Suppressor macrophage treated with lipopolysaccharide for 1 hour (primary cell): ENCODE measurements at regions not wholly inside any gene's neighbourhood (a gene's known extent, or its start where the extent isn't known, plus 50 kb on each side); places are given as distances from the start of the nearest gene placed in this dataset.
"Not testable (repeated sequence)": the region's sequence is repeated elsewhere in the genome, so short reads cannot be mapped to it uniquely, and the experiment has no call there.

Source experiments
- DNase-seq, 3 donors: peaks; one replicate each; pipeline ENCODE4 v3.0.0-alpha.2; 2020 to 2022

DNA sequence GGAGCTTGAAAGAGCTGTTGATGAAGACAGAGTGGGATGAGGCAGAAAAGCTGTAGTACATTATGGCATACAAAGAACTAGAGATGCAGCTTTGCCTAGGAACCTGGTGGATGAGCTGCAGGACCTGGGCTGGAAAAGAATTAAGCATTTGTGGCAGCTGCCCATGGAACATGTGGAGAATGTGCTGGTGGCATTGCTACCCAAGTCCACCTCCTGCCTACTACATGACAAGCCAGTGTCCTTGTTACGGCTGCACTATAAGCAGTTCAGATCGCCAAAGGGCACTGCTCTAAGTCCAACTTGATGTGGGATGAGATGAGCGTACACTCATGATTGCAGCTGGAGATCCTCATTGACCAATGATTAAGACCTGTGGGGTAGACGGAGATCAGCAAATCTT is 81.1 kb upstream of the ADPGK start:
- no peak for DNase-seq

DNA sequence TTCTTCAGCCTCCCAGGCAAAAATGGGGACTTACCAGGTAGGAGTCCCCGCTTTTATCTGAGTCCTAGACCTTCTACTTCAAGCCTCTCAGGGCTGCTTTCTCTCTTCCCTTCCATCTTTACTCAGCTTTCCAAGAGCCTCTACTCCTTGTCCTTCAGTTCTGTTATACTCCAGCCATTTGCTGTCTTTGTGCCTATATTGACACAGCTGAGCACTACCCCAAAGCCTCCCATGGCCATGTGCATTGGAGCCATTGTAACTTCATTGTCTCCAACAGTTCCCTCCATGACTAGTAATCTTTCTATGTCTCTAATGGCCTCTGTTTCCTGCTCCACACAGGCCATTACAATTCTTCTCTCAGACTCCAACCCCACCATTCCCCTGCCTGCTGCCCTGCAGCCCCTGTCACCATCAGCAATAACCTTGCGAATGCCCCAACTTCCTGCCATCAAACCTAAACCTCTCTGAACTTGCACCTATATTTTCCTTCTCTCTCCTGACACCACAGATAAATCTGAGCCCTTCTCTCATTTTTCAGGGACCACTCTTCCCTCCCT is 77.9 kb upstream of the ADPGK start:
- DNase-seq, result no peak

DNA sequence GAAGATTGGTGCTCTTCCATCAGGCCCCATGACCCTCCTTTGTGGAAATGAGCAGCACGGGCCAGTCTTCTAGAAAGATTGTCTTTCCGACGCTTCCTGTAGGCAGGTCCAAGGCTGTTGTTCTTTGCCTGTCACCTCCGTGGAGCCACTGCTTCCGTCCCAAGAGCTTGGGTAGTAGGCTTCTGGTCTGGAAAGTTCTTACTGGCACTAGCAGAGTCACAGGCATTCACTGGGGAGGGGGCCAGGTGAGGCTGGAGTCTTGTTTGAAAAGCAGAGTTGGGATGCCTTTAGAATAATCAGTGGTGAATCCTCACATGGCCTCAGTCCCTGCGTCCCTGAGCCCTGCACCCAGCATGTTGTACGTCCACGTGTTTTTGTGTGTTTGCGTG is 76.2 kb upstream of the ADPGK start:
- DNase-seq, result no peak

DNA sequence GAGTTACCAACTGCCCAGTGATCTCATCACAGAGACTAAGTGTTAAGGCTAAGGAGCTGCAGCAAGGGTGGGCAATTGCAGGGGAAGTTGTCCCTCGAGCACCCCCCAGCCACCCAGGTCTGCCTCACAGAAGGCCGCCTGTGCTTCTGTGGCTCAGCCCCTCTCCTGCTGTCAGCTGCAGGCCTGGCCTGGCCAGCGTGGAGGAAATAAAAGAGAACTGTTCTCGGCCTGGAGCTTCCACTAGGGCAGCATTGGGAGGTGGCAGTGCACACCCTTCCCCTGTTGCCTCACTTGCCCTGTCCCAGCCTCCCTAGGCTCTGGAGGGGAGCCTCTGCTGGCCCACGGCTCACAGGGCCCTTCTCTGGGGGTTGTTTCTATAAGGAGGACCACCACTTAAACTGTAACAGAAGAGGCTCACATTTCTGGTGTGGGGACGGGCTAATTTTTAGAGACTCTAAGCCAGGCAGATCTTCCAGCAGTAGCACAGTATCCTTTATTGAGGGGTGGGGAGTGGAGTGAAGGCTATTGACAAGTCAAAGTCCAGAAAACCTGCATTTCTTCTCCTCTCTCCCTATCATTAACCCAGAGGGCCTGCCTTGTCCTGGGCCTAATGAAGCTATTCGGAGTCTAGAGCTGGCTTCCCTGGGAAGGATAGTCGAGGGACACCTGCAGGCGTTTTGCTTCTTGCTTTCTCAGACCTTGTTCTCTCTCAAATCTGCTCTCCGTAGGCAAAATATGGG is 75.6 kb upstream of the ADPGK start:
- DNase-seq, result no peak

DNA sequence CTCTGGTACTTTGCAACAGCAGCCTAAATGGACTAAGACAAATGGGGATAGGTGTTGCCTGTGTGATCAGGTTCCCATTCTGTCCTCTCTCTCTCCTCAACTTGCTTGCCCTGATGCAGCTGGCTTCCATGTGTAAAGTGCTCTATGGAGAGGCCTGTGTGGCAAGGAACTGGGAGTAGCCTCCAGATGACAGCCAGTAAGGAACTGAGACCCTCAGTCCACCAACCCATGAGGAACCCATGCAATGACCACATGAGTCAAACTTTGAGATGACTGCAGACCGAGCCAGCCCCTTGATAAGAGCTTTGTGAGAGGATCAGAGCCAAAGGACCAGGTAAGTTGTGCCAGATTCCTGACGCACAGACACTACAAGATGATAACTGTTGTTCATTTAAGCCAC is 74.6 kb upstream of the ADPGK start:
- DNase-seq, result no peak

DNA sequence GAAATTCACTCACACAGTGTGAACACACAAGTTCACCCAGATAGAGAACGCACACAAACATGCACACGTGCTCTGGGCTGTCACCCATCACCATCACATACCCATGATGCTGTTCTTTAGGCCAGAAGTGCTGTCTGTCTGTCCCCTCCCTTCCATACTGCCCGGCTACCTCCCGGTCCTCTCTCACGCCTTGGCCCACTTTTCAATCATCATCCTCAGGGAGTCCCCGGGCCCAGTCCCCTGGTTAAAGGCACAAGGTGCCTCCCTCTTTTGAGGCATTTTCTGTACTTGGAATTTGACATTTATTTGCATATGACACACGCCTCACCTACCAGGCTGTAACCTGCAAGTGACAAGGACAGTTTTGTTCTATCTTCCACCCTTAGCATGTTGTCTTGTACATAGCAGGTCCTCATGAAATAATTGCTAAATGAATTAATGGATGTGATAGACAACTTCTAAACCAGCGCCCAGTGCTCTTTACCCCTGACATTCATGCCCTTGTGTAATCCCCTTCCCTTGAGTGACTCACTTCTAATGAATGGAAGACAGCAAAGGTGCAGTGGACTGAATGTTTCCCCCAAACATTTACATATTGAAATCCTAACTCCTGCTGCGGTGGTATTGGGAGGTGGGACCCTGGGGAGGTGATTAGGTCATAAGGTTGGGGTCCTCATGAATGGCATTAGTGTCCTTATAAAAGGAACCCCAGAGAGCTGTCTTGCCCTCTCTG is 73.9 kb upstream of the ADPGK start:
- no peak for DNase-seq

DNA sequence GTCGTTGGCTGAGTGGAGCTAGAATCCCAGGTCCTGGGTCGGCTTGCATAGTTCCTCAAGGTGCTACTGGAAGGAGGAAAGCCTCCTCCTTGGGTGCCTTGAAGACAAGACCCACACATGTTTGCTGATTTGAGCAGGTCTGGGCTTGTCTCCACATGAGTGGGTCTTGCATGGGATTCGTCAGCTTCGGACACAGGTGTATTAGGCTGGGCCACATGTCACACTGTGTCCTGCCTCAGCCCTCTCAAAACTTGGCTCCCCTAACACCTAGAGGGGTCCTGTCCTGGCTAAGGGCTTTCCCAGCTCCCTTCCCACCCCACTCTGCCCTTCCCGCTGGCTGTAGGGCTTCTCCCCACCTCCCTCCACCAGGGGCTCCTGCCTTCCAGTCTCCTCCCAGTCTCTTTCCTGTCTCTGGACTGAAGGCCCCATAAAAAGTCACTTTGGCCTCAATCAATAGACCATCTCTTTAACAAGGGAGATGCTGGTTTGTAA is 73.0 kb upstream of the ADPGK start:
- no peak for DNase-seq

DNA sequence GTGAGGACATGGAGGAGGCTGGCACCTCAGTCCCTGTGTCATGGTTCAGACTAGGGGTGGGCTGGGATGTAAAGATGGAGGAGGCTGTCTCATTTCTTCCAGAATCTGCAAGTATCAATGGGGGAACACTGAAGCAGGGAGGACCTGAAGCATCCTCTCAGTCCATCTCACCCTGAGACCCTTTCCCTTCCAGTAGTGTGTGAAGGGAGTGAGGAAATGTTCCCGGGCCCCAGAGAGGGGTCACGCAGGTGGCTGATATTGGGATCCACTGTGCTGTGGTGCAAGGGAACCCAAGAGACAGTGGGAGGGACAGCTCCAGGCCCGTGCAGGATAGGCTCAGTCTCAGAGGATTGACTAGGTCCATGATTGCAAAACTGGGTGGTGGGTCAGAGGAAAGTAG is 72.2 kb upstream of the ADPGK start:
- no peak for DNase-seq

DNA sequence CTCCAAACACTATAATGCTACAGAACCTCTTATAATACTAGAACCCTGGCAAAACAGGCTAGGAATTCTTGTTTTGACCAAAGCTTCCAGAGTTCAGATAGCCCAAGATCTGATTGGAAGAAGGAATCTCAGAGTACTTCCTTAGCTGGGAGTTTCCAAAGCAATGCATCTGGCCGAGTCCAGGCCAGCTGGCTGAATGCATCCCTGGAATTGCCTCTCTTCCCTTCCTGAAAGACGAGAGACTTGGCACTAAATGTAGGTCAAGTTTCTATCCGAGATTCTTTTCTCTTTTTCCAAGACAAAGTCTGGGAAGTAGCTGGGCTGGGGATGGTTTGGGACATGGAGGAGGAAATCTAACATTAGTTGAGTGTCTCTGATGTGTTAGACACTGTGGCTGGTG is 68.7 kb upstream of the ADPGK start:
- no peak for DNase-seq

DNA sequence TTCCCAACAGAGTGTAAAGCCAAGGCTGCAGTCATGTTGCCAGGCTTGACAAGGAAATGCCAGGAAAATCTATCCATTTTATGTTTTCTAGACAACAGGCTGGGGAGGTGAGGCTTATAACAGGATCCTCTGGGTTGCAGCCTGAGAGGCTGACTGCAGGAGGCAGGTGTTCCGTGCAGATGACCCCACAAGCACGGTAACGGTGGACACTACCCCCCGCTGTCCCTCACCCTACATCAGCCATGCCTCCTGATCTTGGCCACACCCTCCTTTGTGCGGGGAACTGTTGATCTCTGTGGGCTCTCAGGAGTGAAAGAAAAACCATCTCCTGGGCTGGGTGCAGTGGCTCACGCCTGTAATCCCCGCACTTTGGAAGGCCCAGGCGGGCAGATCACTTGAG is 68.0 kb upstream of the ADPGK start:
- DNase-seq, result no peak

DNA sequence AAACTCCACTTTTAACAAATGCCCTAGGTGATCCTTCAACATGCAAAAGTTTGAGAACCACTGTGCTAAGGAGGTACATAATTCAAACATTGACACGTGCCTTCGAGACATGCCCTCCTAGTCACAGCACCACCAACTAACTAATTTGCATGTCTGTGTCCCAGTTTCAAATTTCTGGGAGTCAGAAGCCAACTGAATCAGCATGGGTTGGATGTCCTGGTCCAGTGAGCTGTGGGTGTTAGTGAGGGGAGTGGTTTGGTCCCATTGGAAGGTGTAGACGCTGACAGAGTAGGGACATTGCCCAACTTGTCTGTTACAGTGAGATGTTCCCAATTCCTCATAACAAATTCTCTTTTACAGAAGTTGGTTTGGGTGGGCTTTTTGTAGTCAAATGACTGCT is 67.3 kb upstream of the ADPGK start:
- no peak for DNase-seq

DNA sequence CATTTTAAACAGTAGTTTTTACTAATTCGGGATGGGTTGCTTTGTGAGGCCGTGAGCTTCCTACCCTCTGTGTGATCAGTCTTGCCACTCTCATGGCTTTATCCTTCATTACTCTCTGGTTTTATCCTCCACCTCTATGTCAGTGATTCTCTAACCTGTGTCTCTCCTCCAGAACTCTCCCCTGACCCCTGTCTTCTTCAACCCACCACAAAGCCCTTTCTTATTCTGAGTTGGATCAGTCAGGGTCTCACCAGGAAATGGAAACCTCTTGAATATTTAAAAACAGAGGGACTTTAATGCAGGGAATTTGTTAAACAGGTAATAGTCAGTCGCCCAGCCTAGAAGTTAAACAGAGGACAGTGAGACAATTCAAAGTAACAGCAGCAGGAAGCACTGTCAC is 64.2 kb upstream of the ADPGK start:
- DNase-seq, result no peak

DNA sequence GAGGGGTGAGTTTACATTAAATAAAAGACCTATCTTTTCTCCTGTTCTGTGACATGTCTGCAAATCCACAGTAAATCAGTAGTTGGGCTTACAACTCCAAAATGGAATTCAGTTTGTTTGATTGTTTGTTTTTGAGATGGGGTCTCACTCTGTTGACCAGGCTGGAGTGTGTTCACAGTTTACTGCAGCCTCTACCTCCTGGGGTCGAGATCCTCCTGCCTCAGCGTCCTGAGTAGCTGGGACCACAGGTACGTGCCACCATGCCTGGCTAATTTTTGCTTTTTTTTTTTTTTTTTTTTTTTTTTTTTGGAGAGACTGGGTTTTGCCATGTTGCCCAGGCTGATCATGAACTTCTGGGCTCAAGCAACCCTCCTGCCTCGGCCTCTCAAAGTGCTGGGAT is 63.5 kb upstream of the ADPGK start:
- DNase-seq, result no peak

DNA sequence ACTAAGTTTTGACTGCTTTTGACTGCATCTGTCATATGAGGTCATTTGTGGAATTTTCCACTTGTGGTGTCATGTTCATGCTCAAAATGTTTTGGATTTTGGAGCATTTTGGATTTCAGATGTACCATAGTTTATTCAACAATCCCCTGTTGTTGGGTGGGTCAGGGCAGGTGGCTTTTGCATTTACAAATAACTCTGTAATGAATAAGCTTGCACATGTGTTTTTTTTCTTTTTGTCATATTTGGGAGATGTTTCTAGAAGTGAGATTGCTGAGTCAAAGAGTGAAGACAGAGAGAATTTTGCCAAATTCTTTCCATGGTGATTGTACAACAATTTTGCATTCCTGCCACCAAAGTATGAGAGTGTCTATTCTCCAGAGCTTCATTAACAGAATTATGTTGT is 62.4 kb upstream of the ADPGK start:
- no peak for DNase-seq

DNA sequence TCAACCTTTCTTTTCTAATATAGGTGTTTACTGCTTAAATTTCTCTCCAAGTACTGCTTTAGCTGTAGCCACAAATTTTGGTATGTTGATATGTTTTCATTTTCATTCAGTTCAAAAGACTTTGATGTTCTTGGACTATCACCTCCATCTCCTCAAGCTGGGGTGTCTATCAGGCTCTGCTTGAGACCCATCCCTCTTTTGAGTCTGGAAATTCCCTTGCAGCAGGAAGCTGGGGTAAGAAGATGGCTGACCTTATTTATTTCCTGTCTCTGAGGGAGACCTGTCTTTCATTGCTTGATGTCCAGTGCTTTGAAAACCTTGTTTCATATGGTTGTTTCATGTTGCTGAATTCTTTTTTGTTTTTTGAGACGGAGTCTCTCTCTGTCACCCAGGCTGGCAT is 60.5 kb upstream of the ADPGK start:
- DNase-seq, result no peak

DNA sequence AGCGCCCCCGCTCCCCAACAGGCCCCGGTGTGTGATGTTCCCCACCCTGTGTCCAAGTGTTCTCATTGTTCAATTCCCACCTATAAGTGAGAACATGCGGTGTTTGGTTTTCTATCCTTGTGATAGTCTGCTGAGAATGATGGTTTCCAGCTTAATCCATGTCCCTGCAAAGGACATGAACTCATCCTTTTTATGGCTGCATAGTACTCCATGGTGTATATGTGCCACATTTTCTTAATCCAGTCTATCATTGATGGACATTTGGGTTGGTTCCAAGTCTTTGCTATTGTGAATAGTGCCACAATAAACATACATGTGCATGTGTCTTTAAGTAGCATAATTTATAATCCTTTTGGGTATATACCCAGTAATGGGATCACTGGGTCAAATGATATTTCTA is 59.8 kb upstream of the ADPGK start:
- not testable (repeated sequence) for DNase-seq

DNA sequence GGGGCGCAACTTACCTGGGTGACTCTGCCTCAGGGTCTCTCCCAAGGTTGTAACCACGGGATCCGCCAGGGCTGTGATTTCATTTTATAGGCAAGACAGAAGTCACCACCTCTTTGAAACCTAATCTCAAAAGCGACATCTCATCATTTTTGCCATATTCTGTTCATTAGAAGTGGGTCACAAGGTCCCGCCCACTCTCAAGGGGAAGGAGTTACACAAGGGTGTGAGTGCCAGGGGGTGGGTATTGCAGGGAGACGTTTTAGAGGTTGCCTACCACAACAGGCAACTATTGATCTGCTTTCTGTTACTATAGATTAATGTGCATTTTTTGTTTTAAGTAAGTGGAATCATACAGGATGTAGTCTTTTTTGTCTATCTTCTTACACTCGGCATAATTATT is 56.6 kb upstream of the ADPGK start:
- peak in 2 of 3 donors; percentile 20 to 21 for DNase-seq

DNA sequence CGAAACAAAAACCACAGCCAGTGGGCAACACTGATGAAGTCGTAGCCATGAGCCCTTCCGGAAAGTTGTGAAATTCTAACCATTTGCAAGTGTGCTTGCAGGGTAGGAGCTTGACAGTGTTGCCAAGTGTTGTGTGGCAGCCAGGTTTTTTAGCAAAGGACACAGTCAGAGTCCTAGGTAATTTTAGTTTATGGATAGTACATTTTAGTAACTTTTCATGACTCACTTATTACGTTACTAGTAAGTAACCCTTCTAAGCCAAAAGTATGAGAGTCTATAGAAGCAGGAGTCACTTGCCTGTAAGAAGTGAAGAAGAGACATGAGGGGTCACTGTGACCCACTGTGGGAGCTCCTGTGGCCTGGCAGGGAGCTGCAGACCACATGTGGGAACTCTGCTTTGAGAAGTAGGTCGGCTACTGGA is 54.8 kb upstream of the ADPGK start:
- peak; percentile 50 to 51 (median 50) for DNase-seq

DNA sequence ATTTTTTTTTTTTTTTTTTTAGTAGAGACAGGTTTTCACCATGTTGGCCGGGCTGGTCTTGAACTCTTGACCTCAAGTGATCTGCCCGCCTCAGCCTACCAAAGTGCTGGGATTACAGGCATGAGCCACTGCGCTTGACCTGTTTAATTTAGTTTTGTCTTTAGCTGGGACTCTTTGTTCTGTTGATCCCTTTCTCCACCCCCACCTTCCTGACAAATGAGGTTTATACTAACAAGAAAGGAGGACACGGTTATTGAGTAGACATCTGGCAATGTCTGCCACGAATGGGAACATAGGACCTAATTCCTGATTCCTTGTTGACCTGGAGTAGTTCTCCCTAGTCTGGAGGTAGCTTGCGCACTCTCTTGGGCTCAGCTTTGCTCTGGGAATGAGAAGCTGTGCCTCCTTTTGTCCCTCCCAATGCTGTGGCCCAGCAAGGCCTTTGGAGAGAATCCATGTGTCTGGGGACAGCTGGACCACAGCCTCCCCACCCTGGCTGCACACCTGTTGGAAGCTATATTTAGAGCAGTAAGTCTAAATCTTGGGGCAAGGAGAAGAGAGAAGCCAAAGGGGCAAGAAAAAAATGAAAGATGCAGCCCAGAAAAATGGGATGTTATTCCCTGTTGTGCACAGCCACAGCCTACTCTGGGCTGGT is 53.2 kb upstream of the ADPGK start:
- no peak for DNase-seq

DNA sequence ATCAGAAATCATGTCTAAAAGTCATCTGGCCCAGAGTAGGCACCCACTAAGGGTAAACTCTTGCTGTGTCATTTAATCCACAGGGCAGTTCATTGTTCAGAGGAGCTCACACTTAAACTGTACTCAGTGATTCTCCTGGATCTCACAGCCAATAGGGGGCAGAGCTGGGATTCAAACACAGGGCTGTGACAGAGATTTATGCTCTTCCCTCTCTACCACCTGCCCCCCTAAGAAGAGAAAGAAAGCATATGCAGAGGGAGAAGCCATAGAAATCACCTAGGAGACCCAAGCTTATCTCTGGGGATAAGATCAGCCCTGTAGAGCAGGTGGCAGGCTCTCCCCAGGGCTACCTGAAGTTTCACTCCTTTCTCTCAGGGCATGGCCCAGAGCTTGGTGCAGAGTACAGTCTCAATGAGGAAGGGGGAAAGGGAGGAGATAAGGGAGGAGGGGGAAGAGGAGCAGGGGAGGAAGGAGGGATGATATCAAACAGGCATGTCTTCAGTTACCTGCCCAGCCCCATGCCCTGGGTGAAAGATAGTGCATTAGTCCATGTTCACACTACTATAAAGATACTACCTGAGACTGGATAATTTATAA is 51.8 kb upstream of the ADPGK start:
- DNase-seq, result no peak

DNA sequence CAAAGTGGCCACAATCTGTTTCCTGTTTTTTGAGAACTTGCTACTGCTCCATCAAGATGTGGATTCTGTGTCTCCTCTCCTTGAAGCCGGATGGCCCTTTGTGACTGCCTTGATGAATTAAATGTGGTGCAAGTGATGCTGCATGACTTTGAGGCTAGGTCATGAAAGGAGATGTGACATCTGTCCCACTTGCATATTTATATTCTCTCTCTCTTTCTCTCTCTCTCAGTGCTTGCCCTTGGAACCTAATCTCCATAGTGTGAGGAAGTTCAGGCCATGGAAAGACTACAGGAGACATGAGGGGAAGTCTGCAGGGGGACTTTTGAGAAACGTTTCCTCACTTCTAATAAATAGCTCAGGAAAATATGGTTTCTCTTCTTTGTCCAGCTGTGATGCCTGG is 50.0 kb upstream of the ADPGK start:
- DNase-seq, result peak in 1 of 3 donors; percentile 12
